Liver (tissue), 3 donors: ENCODE measurements at regions not wholly inside any gene's neighbourhood (a gene's known extent, or its start where the extent isn't known, plus 50 kb on each side); places are given as distances from the start of the nearest gene placed in this dataset.

Experiments
- ATF3 ChIP-seq: IDR thresholded peaks from 2 replicates; pipeline ENCODE4 v1.6.1; 2016; ENCODE audit warnings: antibody characterized with exemption
- CTCF ChIP-seq: fragments of 150-350 bp; IDR thresholded peaks from 2 replicates; pipeline ENCODE4 v1.5.1; 2017; ENCODE audit warnings: improper control_type of control experiment, low read depth, low read length; ENCODE audit not compliant: missing input control
- EGR1 ChIP-seq, 2 donors: IDR thresholded peaks; 2 replicates each; pipeline ENCODE4 v1.6.1; 2016 to 2018; ENCODE audit warnings: antibody characterized with exemption in 2 of 2, low read depth in 2 of 2
- JUND ChIP-seq, 2 donors: IDR thresholded peaks; 2 replicates each; pipeline ENCODE4 v1.6.1; 2016; ENCODE audit warnings: antibody characterized with exemption in 2 of 2
- MAX ChIP-seq: IDR thresholded peaks from 2 replicates; pipeline ENCODE4 v1.6.1; 2016; ENCODE audit warnings: antibody characterized with exemption
- RAD21 ChIP-seq, 2 donors: IDR thresholded peaks; 2 replicates each; pipeline ENCODE4 v1.6.1; 2016; ENCODE audit warnings: antibody characterized with exemption in 2 of 2, mild to moderate bottlenecking in 2 of 2
- REST ChIP-seq: IDR thresholded peaks from 2 replicates; pipeline ENCODE4 v1.6.1; 2016; ENCODE audit warnings: antibody characterized with exemption, mild to moderate bottlenecking
- RXRA ChIP-seq, 2 donors: IDR thresholded peaks; 2 replicates each; pipeline ENCODE4 v1.6.1; 2017 to 2018; ENCODE audit warnings: antibody characterized with exemption in 2 of 2, mild to moderate bottlenecking in 1 of 2
- SP1 ChIP-seq: IDR thresholded peaks from 2 replicates; pipeline ENCODE4 v1.6.1; 2018; ENCODE audit warnings: antibody characterized with exemption, mild to moderate bottlenecking
- TAF1 ChIP-seq: conservative IDR thresholded peaks from 2 replicates; pipeline ENCODE4 v1.6.1; 2016; ENCODE audit warnings: antibody characterized with exemption, mild to moderate bottlenecking
- YY1 ChIP-seq: IDR thresholded peaks from 2 replicates; pipeline ENCODE4 v1.6.1; 2016; ENCODE audit warnings: antibody characterized with exemption, mild to moderate bottlenecking
- ZBTB33 ChIP-seq: IDR thresholded peaks from 2 replicates; pipeline ENCODE4 v1.6.1; 2016; ENCODE audit warnings: antibody characterized with exemption
- donor health status: healthy.
- donor health status: healthy.

GRCh38 chr19:13668964-13669363 is 95.4 kb upstream of the MRI1 start:
- TF ChIP-seq CTCF (no peak), RAD21 (IDR thresholded peaks at IDR 0.05) (no peak), SP1 (no peak), TAF1 (no peak), RXRA (IDR thresholded peaks at IDR 0.05) (no peak), MAX (no peak), ATF3 (no peak), ZBTB33 (no peak), JUND (IDR thresholded peaks at IDR 0.05) (no peak), EGR1 (IDR thresholded peaks at IDR 0.05; ENCODE audit: low read depth in 2 of 2) (no peak), REST (no peak), YY1 (no peak)
